ENCODE measurements at regions not wholly inside any gene's neighbourhood (a gene's known extent, or its start where the extent isn't known, plus 50 kb on each side); places are given as distances from the start of the nearest gene placed in this dataset.

GRCh38 chr15:46231786-46232185 is 597.0 kb downstream of the SQOR start:
- no peaks in the 10 kb centered on the region for H3F3A ChIP-seq (ENCODE audit: low read length, unreplicated experiment)
- H3K4me3 ChIP-seq (ENCODE audit: low read length), result no peak overlapping the region
- POLR2A ChIA-PET (ENCODE audit: unreplicated experiment), result no interaction called here
- ATAC-seq (no peak), DNase-seq (no peak)
- no peak overlapping the region for H3K9ac ChIP-seq (ENCODE audit: low read length)
- H3K9me2 ChIP-seq (replicated peaks; ENCODE audit: low read length), result no peaks in the 10 kb centered on the region
- no peaks in the 10 kb centered on the region for H3K79me2 ChIP-seq (ENCODE audit: low read length)
- H3K27ac ChIP-seq (ENCODE audit: low read length), result no peak overlapping the region
- CTCF ChIA-PET, result no interaction called here
- H4K20me1 ChIP-seq (ENCODE audit: low read length), result no peaks in the 10 kb centered on the region
- no peak for TF ChIP-seq EZH2 (IDR thresholded peaks at IDR 0.05; ENCODE audit: low read length, unreplicated experiment)
- no peak for TF ChIP-seq CTCF (conservative IDR thresholded peaks at IDR 0.05; ENCODE audit: low read depth, low read length)
- no peak for TF ChIP-seq EZH2phosphoT487 (IDR thresholded peaks at IDR 0.05; ENCODE audit: borderline replicate concordance, low read length)
- H3K4me1 ChIP-seq (ENCODE audit: insufficient read depth, low read length), result no peaks in the 10 kb centered on the region
- no TSS peak for BruUV-seq (replicated peaks)
- no peak overlapping the region for H2AFZ ChIP-seq (ENCODE audit: low read length)
- H3K36me3 ChIP-seq (ENCODE audit: low read depth, low read length), result no peaks in the 10 kb centered on the region
- no peak overlapping the region for H3K4me2 ChIP-seq (ENCODE audit: low read length)
- intact Hi-C loops (cut with micrococcal nuclease), result no loop called here
- H3K27me3 ChIP-seq (ENCODE audit: low read length), result no peaks in the 10 kb centered on the region
- no peaks in the 10 kb centered on the region for H3K9me3 ChIP-seq (ENCODE audit: low read length)

- H3K79me2 ChIP-seq (ENCODE audit: low read length), result no peaks in the 10 kb centered on the region
- BruUV-seq (replicated peaks), result no TSS peak
- CTCF ChIA-PET, result no interaction called here
Measured at GRCh38 chr15:46232471-46232870, 597.6 kb downstream of the SQOR start.

GRCh38 chr15:46242935-46243334 is 608.1 kb downstream of the SQOR start:
- no peak overlapping the region for H3K4me3 ChIP-seq (ENCODE audit: low read length)
- no peaks in the 10 kb centered on the region for H4K20me1 ChIP-seq (ENCODE audit: low read length)
- no peaks in the 10 kb centered on the region for H3K9me3 ChIP-seq (ENCODE audit: low read length)
- H3K9me2 ChIP-seq (replicated peaks; ENCODE audit: low read length), result no peaks in the 10 kb centered on the region
- CTCF ChIA-PET, result no interaction called here
- no peak overlapping the region for H2AFZ ChIP-seq (ENCODE audit: low read length)
- no peaks in the 10 kb centered on the region for H3F3A ChIP-seq (ENCODE audit: low read length, unreplicated experiment)
- no peaks in the 10 kb centered on the region for H3K4me1 ChIP-seq (ENCODE audit: insufficient read depth, low read length)
- DNase-seq (no peak), ATAC-seq (no peak)
- BruUV-seq (replicated peaks), result no TSS peak
- intact Hi-C loops (cut with micrococcal nuclease), result no loop called here
- H3K9ac ChIP-seq (ENCODE audit: low read length), result no peak overlapping the region
- H3K27me3 ChIP-seq (ENCODE audit: low read length), result no peaks in the 10 kb centered on the region
- no peak overlapping the region for H3K4me2 ChIP-seq (ENCODE audit: low read length)
- H3K36me3 ChIP-seq (ENCODE audit: low read depth, low read length), result no peaks in the 10 kb centered on the region
- POLR2A ChIA-PET (ENCODE audit: unreplicated experiment), result no interaction called here
- TF ChIP-seq EZH2 (IDR thresholded peaks at IDR 0.05; ENCODE audit: low read length, unreplicated experiment) (no peak), CTCF (conservative IDR thresholded peaks at IDR 0.05; ENCODE audit: low read depth, low read length) (no peak), EZH2phosphoT487 (IDR thresholded peaks at IDR 0.05; ENCODE audit: borderline replicate concordance, low read length) (no peak)
- no peaks in the 10 kb centered on the region for H3K79me2 ChIP-seq (ENCODE audit: low read length)
- H3K27ac ChIP-seq (ENCODE audit: low read length), result no peak overlapping the region

More at GRCh38 chr15:46232471-46232870, 597.6 kb downstream of the SQOR start:
- Histone ChIP-seq H3K4me2 (ENCODE audit: low read length) (no peak overlapping the region), H3F3A (ENCODE audit: low read length, unreplicated experiment) (no peaks in the 10 kb centered on the region), H3K36me3 (ENCODE audit: low read depth, low read length) (no peaks in the 10 kb centered on the region), H3K27me3 (ENCODE audit: low read length) (no peaks in the 10 kb centered on the region), H3K4me3 (ENCODE audit: low read length) (no peak overlapping the region), H3K4me1 (ENCODE audit: insufficient read depth, low read length) (no peaks in the 10 kb centered on the region), H4K20me1 (ENCODE audit: low read length) (no peaks in the 10 kb centered on the region), H3K9me3 (ENCODE audit: low read length) (no peaks in the 10 kb centered on the region), H3K9me2 (replicated peaks; ENCODE audit: low read length) (no peaks in the 10 kb centered on the region), H2AFZ (ENCODE audit: low read length) (no peak overlapping the region), H3K9ac (ENCODE audit: low read length) (no peak overlapping the region), H3K27ac (ENCODE audit: low read length) (no peak overlapping the region)
- TF ChIP-seq EZH2phosphoT487 (IDR thresholded peaks at IDR 0.05; ENCODE audit: borderline replicate concordance, low read length) (no peak), CTCF (conservative IDR thresholded peaks at IDR 0.05; ENCODE audit: low read depth, low read length) (no peak), EZH2 (IDR thresholded peaks at IDR 0.05; ENCODE audit: low read length, unreplicated experiment) (no peak)
- no peak for DNase-seq
- intact Hi-C loops (cut with micrococcal nuclease), result no loop called here
- POLR2A ChIA-PET (ENCODE audit: unreplicated experiment), result no interaction called here
- ATAC-seq, result no peak

Data from PC-3 (cell line).